GM12891 (cell line): ENCODE measurements at regions not wholly inside any gene's neighbourhood (a gene's known extent, or its start where the extent isn't known, plus 50 kb on each side); places are given as distances from the start of the nearest gene placed in this dataset.

ENCODE experiments used
- PAX5 ChIP-seq: IDR thresholded peaks from 2 replicates; pipeline ENCODE4 v1.6.1; 2011; ENCODE audit warnings: low read length, moderate library complexity, mild to moderate bottlenecking; ENCODE audit not compliant: insufficient read depth, severe bottlenecking
- POLR2A ChIP-seq: IDR thresholded peaks from 2 replicates; pipeline ENCODE4 v1.6.1; 2011; ENCODE audit warnings: low read depth, low read length, control low read depth
- POLR2AphosphoS5 ChIP-seq: IDR thresholded peaks from 2 replicates; pipeline ENCODE4 v1.6.1; 2011; ENCODE audit warnings: low read depth, low read length, control low read depth
- POU2F2 ChIP-seq: IDR thresholded peaks from 2 replicates; pipeline ENCODE4 v1.6.1; 2011; ENCODE audit warnings: low read depth, mild to moderate bottlenecking, control low read depth, low read length, moderate library complexity
- SPI1 ChIP-seq: IDR thresholded peaks from 2 replicates; pipeline ENCODE4 v1.6.1; 2011; ENCODE audit warnings: low read depth, low read length, control low read depth
- TAF1 ChIP-seq: IDR thresholded peaks from 2 replicates; pipeline ENCODE4 v1.6.1; 2011; ENCODE audit warnings: low read depth, low read length, control low read depth

DNA sequence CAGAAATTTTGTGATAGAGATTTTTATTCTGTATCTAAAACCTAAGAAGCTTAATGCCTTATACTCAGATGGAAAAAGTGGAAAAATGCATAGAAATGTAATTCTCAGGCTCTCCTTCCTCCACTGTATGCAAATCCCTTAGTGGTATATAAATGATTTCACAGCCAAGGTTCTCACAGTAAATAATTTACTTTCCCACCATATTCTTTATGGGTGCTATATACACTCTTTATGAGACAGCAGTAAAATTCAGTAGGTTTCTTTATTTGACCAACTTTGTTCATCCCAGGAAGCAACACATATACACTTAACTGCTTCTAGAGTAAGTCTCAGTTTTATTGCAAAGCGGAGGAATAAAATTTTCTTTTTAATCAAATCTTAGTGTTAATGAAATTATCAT is 1399.7 kb downstream of the PCDH7 start:
- TF ChIP-seq TAF1: no peak
- no peak for TF ChIP-seq POLR2A
- no peak for TF ChIP-seq POLR2AphosphoS5
- TF ChIP-seq SPI1: no peak
- no peak for TF ChIP-seq POU2F2
- TF ChIP-seq PAX5: no peak
